ENCODE measurements at regions not wholly inside any gene's neighbourhood (a gene's known extent, or its start where the extent isn't known, plus 50 kb on each side); places are given as distances from the start of the nearest gene placed in this dataset.
"Not testable (repeated sequence)": the region's sequence is repeated elsewhere in the genome, so short reads cannot be mapped to it uniquely, and the experiment has no call there.

DNA sequence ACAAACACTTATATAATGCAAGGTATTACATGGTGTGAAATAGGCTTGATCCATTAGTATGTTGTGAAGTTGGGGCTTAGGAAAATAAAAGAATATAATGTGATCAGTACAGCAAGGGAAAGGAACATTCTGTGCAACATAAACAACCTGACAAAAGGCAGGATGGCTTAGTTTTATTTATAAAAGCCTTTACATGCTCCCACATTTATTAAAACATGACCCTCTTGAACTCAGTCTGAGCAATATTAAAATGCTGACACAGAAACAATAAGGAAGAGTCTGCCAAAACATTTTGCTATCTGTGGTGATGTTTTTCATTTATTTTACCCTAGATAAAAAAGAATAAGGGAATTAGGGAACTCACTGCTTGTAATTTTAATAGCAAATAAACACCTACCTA lies 519.7 kb downstream of the PCDH7 start:
- Histone ChIP-seq H3K4me3 (ENCODE audit: low read depth, low read length) (no peak overlapping the region), H3K36me3 (ENCODE audit: control insufficient read depth, insufficient read depth, low read length) (no peaks in the 10 kb centered on the region), H3K27me3 (ENCODE audit: control insufficient read depth, insufficient read depth, low read length) (no peaks in the 10 kb centered on the region)
- TF ChIP-seq, protein P1, sequence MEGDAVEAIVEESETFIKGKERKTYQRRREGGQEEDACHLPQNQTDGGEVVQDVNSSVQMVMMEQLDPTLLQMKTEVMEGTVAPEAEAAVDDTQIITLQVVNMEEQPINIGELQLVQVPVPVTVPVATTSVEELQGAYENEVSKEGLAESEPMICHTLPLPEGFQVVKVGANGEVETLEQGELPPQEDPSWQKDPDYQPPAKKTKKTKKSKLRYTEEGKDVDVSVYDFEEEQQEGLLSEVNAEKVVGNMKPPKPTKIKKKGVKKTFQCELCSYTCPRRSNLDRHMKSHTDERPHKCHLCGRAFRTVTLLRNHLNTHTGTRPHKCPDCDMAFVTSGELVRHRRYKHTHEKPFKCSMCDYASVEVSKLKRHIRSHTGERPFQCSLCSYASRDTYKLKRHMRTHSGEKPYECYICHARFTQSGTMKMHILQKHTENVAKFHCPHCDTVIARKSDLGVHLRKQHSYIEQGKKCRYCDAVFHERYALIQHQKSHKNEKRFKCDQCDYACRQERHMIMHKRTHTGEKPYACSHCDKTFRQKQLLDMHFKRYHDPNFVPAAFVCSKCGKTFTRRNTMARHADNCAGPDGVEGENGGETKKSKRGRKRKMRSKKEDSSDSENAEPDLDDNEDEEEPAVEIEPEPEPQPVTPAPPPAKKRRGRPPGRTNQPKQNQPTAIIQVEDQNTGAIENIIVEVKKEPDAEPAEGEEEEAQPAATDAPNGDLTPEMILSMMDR (IDR thresholded peaks at IDR 0.05; ENCODE audit: insufficient read depth, low read length, poor library complexity, severe bottlenecking) = no peak
- DNase-seq (ENCODE audit: low read depth) = no peak

DNA sequence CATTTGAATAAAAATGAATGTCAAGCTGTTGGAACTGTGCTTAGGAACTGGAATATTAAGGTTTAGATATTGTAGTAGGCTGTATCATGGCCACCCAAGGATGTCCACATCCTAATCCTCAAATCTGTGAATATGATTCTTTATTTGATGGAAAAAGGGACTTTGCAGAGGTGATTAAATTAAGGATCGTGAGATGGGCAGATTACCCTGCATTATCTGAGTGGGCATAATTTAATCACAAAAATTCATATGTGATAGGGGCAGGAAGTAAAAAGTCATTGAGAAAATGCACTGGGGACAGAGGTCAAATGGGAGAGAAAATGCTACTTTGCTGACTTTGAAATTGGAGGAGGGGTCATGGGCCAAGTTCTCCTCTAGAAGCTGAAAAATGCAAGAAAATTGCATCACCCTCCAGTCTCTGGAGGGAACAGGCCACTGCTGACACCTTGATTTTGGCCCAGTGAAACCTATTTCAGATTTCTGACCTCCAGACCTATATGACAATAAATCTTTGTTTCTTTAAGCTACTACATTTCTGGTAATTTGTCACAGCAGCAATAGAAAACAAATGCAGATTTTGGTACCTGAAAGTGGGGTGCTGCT lies 521.4 kb downstream of the PCDH7 start:
- Histone ChIP-seq H3K4me3 (ENCODE audit: low read depth, low read length) (no peak overlapping the region), H3K27me3 (ENCODE audit: control insufficient read depth, insufficient read depth, low read length) (no peaks in the 10 kb centered on the region), H3K36me3 (ENCODE audit: control insufficient read depth, insufficient read depth, low read length) (no peaks in the 10 kb centered on the region)
- TF ChIP-seq, protein P1 (IDR thresholded peaks at IDR 0.05; ENCODE audit: insufficient read depth, low read length, poor library complexity, severe bottlenecking) = no peak
- DNase-seq (ENCODE audit: low read depth) = no peak

DNA sequence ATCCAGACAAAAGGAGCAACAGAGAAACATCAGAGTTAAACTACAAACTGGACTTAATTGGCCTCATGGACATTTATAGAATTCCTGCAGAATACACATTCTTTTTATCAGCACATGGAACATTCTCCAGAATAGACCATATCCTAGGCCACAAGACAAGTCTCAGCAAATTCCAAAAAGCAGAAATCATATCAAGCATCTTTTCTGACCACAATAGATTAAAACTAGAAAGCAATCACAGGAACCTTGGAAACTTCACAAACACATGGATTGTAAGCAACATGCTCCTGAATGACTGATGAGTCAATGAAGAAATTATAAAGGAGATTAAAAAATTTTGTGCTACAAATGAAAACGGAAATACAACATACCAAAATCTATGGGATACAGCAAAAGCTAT lies 526.7 kb downstream of the PCDH7 start:
- H3K27me3 ChIP-seq (ENCODE audit: control insufficient read depth, insufficient read depth, low read length) = no peaks in the 10 kb centered on the region
- no peak for DNase-seq (ENCODE audit: low read depth)
- H3K36me3 ChIP-seq (ENCODE audit: control insufficient read depth, insufficient read depth, low read length) = no peaks in the 10 kb centered on the region
- TF ChIP-seq, protein P1 (IDR thresholded peaks at IDR 0.05; ENCODE audit: insufficient read depth, low read length, poor library complexity, severe bottlenecking) = no peak
- no peak overlapping the region for H3K4me3 ChIP-seq (ENCODE audit: low read depth, low read length)

DNA sequence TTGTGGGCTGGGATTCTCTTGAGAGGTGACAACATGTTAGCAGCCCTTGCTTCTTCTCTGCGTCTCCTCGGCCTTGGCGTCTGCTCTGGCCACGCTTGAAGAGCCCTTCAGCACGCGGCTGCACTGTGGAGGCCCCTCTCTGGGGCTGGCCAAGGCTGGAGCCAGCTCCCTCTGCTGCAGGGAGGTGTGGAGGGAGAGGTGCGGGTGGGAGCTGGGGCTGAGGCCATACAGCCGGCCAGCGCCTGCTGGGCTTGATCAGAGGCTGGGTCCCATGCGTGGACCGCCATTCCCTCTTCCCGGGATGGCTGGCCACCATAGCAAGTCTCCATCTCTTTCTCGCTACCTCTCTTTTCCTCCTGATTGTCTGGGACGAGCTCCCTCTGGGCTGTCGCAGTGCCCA lies 539.0 kb downstream of the PCDH7 start:
- DNase-seq (ENCODE audit: low read depth) = no peak
- Histone ChIP-seq H3K4me3 (ENCODE audit: low read depth, low read length) (no peak overlapping the region), H3K27me3 (ENCODE audit: control insufficient read depth, insufficient read depth, low read length) (no peaks in the 10 kb centered on the region), H3K36me3 (ENCODE audit: control insufficient read depth, insufficient read depth, low read length) (no peaks in the 10 kb centered on the region)
- TF ChIP-seq, protein P1 (IDR thresholded peaks at IDR 0.05; ENCODE audit: insufficient read depth, low read length, poor library complexity, severe bottlenecking) = no peak

DNA sequence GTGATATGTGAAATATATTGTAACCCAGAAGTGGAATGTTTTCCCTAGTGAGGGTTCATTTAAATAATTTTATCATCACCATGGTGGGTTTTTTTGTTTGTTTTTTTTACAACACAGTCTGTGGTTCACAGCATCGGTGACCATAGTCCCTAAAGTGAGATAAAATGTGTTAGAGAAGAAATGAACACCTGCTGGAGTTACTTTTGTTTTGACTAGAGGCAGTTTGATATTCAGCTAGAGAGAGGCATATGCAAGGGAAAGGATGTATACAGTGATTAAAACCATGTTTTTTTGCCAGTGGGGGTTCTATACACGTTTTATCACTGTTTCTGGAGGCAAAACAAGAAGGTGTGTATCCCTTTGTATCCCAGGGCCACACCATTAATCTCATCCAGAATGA lies 541.5 kb downstream of the PCDH7 start:
- Histone ChIP-seq H3K36me3 (ENCODE audit: control insufficient read depth, insufficient read depth, low read length) (no peaks in the 10 kb centered on the region), H3K27me3 (ENCODE audit: control insufficient read depth, insufficient read depth, low read length) (no peaks in the 10 kb centered on the region), H3K4me3 (ENCODE audit: low read depth, low read length) (no peak overlapping the region)
- TF ChIP-seq, protein P1 (IDR thresholded peaks at IDR 0.05; ENCODE audit: insufficient read depth, low read length, poor library complexity, severe bottlenecking) = no peak
- DNase-seq (ENCODE audit: low read depth) = no peak

DNA sequence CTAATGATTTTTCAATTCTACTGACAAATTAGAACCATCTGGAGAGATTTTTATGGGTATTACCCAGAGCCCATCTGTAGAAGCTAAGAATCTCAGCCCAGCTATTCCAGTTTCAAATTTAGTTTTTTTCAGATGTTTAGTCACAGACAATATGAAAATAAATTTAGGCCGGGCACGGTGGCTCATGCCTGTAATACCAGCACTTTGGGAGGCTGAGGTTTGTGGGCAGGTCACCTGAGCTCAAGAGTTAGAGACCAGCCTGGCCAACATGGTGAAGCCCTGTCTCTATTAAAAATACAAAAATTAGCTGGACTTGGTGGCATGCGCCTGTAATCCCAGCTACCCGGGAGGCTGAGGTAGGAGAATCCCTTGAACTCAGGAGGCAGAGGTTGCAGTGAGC lies 545.9 kb downstream of the PCDH7 start:
- H3K4me3 ChIP-seq (ENCODE audit: low read depth, low read length); H3K36me3 ChIP-seq (ENCODE audit: control insufficient read depth, insufficient read depth, low read length); H3K27me3 ChIP-seq (ENCODE audit: control insufficient read depth, insufficient read depth, low read length); DNase-seq (ENCODE audit: low read depth): not testable (repeated sequence)

All from kidney epithelial cell (primary cell).